T-helper 1 cell treated with Interleukin-12 subunit alpha and Interleukin-12 subunit beta and Interleukin-4 antibody, amounts not matched to agents 30 ng/mL and 1 ng/mL, for 36 hours (primary cell): ENCODE measurements at regions not wholly inside any gene's neighbourhood (a gene's known extent, or its start where the extent isn't known, plus 50 kb on each side); places are given as distances from the start of the nearest gene placed in this dataset.

ENCODE experiments used
- intact Hi-C: fragments of 100-400 bp; cut with micrococcal nuclease; formaldehyde crosslinking; loops from one replicate; pipeline ENCODE4 v1.15.1; 2024

DNA sequence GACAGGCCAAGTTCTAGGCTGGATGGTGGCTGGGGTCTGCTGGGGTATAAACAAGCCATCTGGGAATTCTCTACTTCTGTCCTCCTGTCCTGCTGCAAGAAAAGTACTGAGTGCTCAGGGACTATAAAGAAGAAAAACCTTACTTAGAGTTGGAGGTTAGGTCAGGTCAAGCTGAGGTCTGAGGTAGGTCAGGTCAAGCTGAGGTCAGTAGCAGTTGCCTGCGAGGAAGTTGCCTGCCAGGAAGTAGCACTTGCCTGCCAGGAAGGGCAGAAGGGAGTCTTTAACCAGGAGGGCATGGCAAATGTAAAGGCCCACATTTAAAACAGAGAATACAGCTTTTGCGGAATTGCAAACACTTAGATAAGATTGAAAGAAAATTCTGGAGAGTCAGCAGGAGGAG, 51.3 kb upstream of the PRLR start:
- intact Hi-C loops = no loop called here
